Astrocyte (in vitro differentiated cells and primary cell): ENCODE measurements at regions not wholly inside any gene's neighbourhood (a gene's known extent, or its start where the extent isn't known, plus 50 kb on each side); places are given as distances from the start of the nearest gene placed in this dataset.

Experiments used
- CTCF ChIP-seq: IDR thresholded peaks from 2 replicates; pipeline ENCODE4 v1.5.1; 2011; ENCODE audit warnings: low read depth, mild to moderate bottlenecking, inconsistent platforms, low read length, moderate library complexity; ENCODE audit not compliant: insufficient read depth
- EZH2 ChIP-seq: IDR thresholded peaks from 2 replicates; pipeline ENCODE4 v1.6.1; 2012; ENCODE audit warnings: mild to moderate bottlenecking, low read length, inconsistent platforms; ENCODE audit not compliant: insufficient read depth

DNA sequence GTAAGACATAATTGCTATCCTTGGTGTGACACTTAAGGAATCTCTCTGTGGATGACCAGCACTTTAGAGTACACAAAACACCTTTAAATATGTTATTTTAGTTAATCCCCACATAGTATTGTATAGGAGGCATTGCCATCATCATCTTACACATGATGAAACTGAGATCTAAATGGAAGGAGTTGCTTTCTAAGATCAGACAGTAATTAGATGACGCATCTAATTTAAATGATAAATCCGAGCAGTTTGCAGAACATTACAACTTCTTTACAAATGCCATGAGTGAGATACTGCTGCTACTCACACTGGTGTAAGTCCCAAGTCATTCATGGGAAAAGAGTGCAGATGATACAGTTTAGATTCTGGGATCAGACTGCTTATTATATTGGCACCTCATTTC lies 431.9 kb downstream of the MFSD1 start:
- TF ChIP-seq CTCF (no peak), EZH2 (no peak)
